Ectodermal cell (in vitro differentiated cells): ENCODE measurements at regions not wholly inside any gene's neighbourhood (a gene's known extent, or its start where the extent isn't known, plus 50 kb on each side); places are given as distances from the start of the nearest gene placed in this dataset.
"Not testable (repeated sequence)": the region's sequence is repeated elsewhere in the genome, so short reads cannot be mapped to it uniquely, and the experiment has no call there.

Source experiments
- H3K27ac ChIP-seq: 2 replicates; pipeline ENCODE4 v1.7.0; 2013; ENCODE audit warnings: mild to moderate bottlenecking, low read depth, low read length; ENCODE audit not compliant: insufficient read depth, poor library complexity, severe bottlenecking
- H3K27me3 ChIP-seq: 2 replicates; pipeline ENCODE4 v1.7.0; 2013; ENCODE audit warnings: mild to moderate bottlenecking, low read length; ENCODE audit not compliant: insufficient read depth, control insufficient read depth, poor library complexity, severe bottlenecking
- H3K36me3 ChIP-seq: one replicate; pipeline ENCODE4 v1.7.0; 2013; ENCODE audit warnings: low read length; ENCODE audit not compliant: control insufficient read depth, insufficient read depth
- H3K4me1 ChIP-seq: one replicate; pipeline ENCODE4 v1.7.0; 2013; ENCODE audit warnings: low read length; ENCODE audit not compliant: control insufficient read depth, insufficient read depth
- H3K4me3 ChIP-seq: 2 replicates; pipeline ENCODE4 v1.7.0; 2013; ENCODE audit warnings: low read depth, low read length, control low read depth; ENCODE audit not compliant: insufficient read depth
- H3K9me3 ChIP-seq: 2 replicates; pipeline ENCODE4 v1.7.0; 2013; ENCODE audit warnings: mild to moderate bottlenecking, low read length, moderate library complexity; ENCODE audit not compliant: control insufficient read depth
- WGBS, 2 experiments: methylation state at CpG; one replicate each; pipeline ENCODE4 v1.1.7; 2013; ENCODE audit warnings: missing lambda C conversion rate in 2 of 2; 5-methylcytosine and 5-hydroxymethylcytosine counted together

DNA sequence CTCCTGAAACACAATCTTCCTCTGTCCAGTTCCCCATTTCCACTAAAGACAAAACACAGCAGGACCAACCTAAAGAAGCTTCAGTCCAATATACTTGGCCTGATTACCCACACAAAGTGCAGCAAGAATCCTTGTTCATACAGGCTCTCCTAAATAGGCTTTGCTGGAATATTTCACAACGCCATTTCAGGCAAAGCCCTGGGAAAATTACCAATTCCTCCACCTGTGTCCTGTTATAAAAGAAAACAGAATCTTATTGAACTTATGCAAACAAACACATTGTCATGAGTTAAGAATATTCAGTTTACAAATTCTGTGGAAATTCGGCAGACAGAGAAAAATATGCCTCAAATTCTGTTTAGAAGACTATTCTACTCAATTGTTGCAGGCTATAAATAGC, 115.0 kb upstream of the NBPF11 start:
- not testable (repeated sequence) for H3K9me3 ChIP-seq, H3K36me3 ChIP-seq, H3K27me3 ChIP-seq, H3K27ac ChIP-seq, H3K4me1 ChIP-seq, H3K4me3 ChIP-seq
- WGBS, 2 experiments = 90 to 92% methylated on average over 2 of the region's 2 CpGs

DNA sequence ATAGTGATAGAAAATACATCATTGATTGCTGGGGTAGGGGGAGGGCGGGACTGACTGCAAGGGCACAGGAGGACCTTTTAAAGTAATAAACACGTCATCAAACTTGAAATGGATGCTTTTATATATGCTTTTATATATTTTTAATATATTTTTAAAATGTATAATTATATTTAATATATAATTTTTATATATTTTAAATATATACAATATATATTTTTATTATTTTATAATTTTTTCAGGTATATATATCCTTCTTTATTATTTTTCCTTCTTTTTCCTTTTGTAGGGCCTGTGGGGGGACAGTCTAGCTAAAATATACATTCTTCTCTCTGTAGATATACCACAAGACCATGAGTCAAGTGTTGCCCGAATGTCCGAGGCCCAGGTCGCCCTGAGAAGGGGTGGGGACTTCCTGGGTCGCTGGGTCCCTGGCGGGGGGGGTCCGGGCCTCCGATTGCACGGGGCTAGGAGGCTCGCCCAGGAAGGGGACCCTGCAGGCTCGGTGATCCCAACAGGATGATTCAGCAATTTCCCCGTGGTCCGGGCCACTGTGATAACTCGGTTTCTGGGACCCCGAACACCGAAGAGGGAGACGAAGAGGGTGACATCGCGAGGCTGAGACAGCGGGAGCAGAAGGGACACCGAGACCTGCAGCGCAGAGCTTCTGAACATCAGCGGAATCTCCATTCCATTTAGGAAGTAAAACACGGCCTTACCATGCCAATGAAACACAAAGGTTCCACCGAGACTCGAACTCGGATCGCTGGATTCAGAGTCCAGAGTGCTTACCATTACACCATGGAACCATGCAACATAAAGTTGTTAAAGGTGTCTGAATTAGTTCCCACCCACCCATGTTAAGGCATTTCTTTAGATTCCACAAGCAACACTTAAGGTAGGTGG, 112.5 kb upstream of the NBPF11 start:
- H3K27me3 ChIP-seq = no peaks in the 10 kb centered on the region
- no peaks in the 10 kb centered on the region for H3K36me3 ChIP-seq
- no peaks in the 10 kb centered on the region for H3K4me1 ChIP-seq
- 8% methylated on average over 27 to 28 of the region's 29 CpGs for WGBS, 2 experiments
- H3K27ac ChIP-seq = no peak overlapping the region
- peak overlapping the region; percentile 52 for H3K4me3 ChIP-seq
- H3K9me3 ChIP-seq = no peaks in the 10 kb centered on the region

DNA sequence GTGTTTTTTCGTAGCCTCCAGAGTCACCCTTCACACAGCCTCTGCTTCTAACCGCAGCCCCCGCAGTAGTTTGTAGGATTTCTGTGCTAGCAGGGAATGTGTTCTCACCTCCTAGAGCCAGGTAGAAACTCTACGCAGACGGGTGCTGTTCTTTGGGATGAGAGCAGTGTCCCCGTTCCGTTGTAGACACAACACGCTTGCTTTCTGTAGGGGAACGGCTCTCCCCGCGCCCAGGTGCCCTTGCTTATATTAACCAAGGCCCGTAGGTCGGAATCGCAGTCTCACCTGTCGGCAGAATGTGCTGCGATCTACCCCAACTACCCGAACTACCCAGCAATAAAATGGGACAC, 111.8 kb upstream of the NBPF11 start:
- 1 to 2% methylated on average over 17 of the region's 17 CpGs for WGBS, 2 experiments
- no peaks in the 10 kb centered on the region for H3K4me1 ChIP-seq
- H3K36me3 ChIP-seq = no peaks in the 10 kb centered on the region
- H3K9me3 ChIP-seq = no peaks in the 10 kb centered on the region
- peak overlapping the region; percentile 52 for H3K4me3 ChIP-seq
- peak overlapping the region; percentile 18 for H3K27ac ChIP-seq
- no peaks in the 10 kb centered on the region for H3K27me3 ChIP-seq

DNA sequence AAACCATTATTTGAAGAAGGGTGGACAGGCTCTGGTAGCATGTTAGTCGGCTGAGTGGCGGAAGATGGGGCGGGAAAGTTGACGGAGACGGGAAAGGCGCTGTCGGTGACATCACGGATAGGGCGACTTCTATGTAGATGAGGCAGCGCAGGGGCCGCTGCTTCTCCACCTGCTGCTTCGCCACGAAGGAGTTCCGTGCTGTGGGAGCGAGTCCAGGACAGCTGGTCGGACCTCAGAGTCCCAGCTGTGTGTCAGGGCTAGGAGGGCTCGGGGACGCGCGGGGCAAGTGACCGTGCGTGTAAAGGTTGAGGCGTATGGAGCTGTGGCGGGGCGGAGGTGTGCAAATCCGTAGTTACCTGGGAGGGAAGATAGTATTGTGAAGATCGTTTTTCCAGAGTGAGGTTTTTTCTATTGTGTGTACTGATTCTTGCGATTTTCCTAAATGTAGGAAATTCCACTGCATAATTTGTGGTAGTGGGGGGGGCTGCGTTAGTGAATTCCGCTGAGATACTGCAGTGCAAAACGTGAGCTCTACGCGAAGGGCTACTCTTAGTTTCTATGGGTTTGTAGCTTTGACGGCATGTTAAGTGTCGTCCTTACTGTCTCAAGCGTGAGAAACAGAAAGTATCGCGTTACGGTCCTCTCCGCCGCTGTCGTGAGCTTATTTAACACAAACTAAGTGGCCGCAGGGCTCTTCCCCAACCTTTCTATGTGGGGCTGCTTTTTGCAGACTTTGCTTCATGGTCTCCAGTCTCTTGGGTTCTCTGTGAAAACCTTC, 111.2 kb upstream of the NBPF11 start:
- Histone ChIP-seq H3K4me3 (peak overlapping the region; percentile 52), H3K36me3 (no peaks in the 10 kb centered on the region), H3K27ac (peak overlapping the region; percentile 91), H3K9me3 (no peaks in the 10 kb centered on the region), H3K4me1 (no peaks in the 10 kb centered on the region), H3K27me3 (no peaks in the 10 kb centered on the region)
- WGBS, 2 experiments = 1% methylated on average over 43 of the region's 43 CpGs

DNA sequence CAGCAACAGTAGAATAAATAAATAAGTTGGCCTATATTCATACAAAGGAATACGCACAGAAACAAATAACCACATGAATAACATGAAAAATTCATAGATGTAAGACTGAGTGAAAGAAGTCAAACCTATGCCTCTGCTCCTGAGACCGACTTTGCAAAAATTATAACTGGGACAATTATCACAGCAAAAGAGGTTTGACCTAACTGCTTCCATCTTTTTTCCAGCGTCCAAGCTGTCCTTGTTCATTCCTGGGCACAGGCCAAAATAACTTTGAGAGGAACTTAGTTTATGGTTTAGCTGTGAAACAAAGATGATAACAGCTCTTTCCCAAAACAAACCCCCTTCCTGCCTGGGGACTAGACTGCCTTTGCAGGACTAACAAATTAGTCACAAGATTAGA, 109.6 kb upstream of the NBPF11 start:
- H3K27ac ChIP-seq, H3K36me3 ChIP-seq, H3K4me3 ChIP-seq, H3K9me3 ChIP-seq, H3K27me3 ChIP-seq, H3K4me1 ChIP-seq: not testable (repeated sequence)
- WGBS, 2 experiments = 83 to 96% methylated on average over 2 of the region's 3 CpGs

DNA sequence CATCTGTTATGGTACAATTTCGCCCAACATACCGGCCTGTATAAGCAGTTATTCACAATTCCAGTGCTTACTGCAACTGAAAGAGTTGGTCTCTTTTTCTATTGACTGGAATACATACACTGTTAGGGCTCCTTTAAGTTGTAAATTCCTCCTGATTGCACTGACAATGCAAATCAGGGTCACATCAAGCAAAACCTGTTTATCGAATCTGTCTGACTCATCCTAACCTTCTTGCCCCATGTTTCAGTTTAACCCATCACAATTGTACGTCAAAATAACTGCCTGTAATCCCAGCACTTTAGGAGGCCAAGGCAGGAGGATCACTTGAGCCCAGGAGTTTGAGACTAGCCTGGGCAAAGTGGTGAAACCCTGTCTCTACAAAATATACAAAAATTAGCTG, 105.8 kb upstream of the NBPF11 start:
- H3K4me3 ChIP-seq, H3K9me3 ChIP-seq, H3K27ac ChIP-seq, H3K36me3 ChIP-seq, H3K4me1 ChIP-seq, H3K27me3 ChIP-seq: not testable (repeated sequence)
- WGBS, 2 experiments = 87 to 89% methylated on average over 4 of the region's 4 CpGs

DNA sequence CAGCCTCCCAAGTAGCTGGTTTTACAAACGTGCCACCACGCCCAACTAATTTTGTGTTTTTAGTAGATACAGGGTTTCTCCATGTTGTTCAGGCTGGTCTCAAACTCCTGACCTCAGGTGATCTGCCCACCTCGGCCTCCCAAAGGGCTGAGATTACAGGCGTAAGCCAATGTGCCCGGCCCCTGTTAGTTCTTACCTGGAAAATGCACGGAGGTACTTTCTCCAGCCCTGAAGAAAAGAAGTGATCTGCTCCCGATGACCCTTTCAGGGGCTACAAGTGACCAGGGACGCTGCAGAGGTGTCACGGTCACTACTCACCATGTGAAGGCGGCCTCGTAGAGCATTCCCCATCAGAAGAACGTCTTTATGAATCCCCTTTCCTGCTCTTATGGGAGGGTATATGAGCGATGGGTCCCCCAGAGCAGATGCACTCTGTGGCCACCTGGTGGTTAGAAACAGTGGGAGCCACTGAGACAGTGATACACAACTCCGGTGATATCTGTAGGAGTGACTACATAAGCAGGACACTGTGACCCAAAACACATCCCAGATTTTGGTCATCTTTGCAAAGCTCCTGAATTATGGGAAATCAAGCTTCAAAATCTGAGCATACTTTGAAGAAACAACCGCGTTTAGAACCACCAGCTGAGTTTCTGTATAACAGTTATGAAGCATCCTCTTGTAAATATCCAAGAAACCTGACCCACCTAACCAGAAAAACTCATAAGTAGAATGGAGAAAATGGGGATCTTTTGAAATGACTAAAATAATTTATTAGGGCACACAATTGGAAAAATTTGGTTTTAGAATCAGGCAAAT, 102.7 kb upstream of the NBPF11 start:
- not testable (repeated sequence) for H3K4me1 ChIP-seq, H3K36me3 ChIP-seq, H3K4me3 ChIP-seq, H3K9me3 ChIP-seq, H3K27me3 ChIP-seq, H3K27ac ChIP-seq
- WGBS, 2 experiments = 50 to 54% methylated on average over 14 of the region's 16 CpGs

DNA sequence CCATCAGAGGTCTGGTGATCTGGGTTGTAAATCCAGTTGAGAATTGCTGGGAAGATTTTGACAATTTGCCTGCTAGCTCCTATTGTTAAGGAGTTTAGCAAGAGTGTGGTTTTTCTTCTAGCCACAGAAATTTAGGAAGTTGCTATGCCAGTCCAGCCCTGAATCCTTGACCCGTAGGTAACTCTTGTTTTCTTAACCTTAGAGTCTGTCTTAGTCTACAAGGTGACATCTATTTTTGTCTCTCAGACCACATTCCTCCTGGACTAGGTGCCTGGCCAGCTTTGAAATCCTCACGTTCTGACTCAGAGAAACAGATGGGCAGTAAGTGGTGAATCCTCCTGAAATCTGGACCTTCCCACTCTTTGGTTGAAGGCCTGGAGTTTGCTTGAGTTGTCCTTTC, 101.7 kb upstream of the NBPF11 start:
- H3K4me1 ChIP-seq, H3K27ac ChIP-seq, H3K4me3 ChIP-seq, H3K9me3 ChIP-seq, H3K27me3 ChIP-seq, H3K36me3 ChIP-seq: not testable (repeated sequence)
- WGBS, 2 experiments = 89% methylated on average over 1 of the region's 2 CpGs; no CpG with 5 or more reads in 1 of the 2 experiments

DNA sequence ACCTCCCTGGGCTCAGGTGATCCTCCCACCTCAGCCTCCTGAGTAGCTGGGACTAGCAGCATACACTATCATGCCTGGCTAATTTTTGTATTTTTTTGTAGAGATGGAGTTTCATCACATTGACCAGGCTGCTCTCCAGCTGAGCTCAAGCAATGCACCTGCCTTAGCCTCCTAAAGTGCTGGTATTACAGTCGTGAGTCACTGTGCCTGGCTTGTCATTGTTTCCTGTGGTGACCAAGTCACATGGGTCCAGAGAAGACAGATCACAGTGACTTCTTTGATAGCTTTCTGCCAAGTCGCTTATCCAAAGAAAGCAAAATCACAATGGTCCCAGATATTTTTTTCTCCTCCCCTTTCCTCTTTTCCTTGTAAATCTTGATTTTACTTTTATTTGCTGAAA, 96.7 kb upstream of the NBPF11 start:
- not testable (repeated sequence) for H3K9me3 ChIP-seq, H3K27me3 ChIP-seq, H3K36me3 ChIP-seq, H3K4me1 ChIP-seq, H3K4me3 ChIP-seq, H3K27ac ChIP-seq
- WGBS, 2 experiments = 67 to 80% methylated on average over 1 of the region's 2 CpGs

DNA sequence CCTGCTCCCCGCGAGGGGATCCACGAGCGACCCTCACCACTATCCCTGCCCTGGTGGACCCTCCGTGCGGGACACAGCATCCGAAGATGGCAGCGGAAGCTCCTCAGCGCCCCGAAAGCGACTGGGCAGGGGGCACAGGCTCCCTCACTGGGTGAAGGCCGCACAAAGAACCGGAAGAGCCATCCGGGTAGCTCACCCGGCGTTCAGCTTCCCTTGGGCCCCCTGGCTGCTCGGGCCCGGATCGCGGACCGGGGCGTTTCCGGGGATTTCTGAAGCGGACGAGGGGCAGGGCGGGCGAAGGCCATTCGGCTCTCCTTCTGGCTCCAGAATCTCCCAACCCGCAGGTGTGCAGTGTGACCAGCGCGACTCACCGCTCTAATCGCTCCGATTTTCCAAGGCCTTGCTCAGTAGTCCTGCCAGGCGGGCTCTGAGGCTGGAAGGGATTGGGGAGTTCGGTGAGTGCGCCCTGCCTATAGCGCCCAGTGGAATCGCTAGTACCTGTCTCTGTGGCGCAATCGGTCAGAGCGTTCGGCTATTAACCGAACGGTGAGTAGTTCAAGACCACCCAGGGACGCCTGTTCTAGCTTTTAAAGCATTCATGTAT, 94.3 kb upstream of the NBPF11 start:
- H3K4me1 ChIP-seq, H3K27ac ChIP-seq, H3K27me3 ChIP-seq, H3K36me3 ChIP-seq, H3K9me3 ChIP-seq: not testable (repeated sequence)
- WGBS, 2 experiments = 26 to 33% methylated on average over 20 to 25 of the region's 46 CpGs
- H3K4me3 ChIP-seq = peak overlapping the region; percentile 29
